NB4 (cell line): ENCODE measurements at regions not wholly inside any gene's neighbourhood (a gene's known extent, or its start where the extent isn't known, plus 50 kb on each side); places are given as distances from the start of the nearest gene placed in this dataset.

Experiments used
- POLR2A ChIP-seq: IDR thresholded peaks from 2 replicates; pipeline ENCODE4 v1.6.1; 2011; ENCODE audit warnings: mild to moderate bottlenecking; ENCODE audit not compliant: insufficient read length; ENCODE audit errors: extremely low read depth
- TF ChIP-seq, protein P1 (sequence below): IDR thresholded peaks from one replicate; pipeline ENCODE4 v1.5.1; 2012; ENCODE audit warnings: low read depth, low read length

DNA sequence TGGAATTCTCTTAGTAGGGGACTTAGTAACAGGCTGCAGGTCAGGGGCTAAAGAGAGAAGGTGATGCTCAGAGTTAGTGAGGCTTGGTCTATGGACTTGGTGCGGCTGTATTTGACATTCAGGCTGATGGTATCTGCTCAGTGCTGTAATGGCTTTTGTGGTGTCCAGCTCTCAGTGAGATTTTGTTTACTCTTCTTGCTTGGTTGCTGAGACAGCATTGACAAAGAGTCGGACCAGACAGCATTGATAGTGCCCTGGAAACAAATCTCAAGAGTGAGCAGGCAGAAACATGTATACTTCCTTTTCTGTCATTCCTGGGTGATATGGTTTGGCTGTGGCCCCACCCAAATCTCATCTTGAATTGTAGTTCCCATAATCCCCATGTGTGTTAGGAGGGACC lies 202.0 kb downstream of the STK31 start:
- TF ChIP-seq POLR2A = no peak
- TF ChIP-seq, protein P1, sequence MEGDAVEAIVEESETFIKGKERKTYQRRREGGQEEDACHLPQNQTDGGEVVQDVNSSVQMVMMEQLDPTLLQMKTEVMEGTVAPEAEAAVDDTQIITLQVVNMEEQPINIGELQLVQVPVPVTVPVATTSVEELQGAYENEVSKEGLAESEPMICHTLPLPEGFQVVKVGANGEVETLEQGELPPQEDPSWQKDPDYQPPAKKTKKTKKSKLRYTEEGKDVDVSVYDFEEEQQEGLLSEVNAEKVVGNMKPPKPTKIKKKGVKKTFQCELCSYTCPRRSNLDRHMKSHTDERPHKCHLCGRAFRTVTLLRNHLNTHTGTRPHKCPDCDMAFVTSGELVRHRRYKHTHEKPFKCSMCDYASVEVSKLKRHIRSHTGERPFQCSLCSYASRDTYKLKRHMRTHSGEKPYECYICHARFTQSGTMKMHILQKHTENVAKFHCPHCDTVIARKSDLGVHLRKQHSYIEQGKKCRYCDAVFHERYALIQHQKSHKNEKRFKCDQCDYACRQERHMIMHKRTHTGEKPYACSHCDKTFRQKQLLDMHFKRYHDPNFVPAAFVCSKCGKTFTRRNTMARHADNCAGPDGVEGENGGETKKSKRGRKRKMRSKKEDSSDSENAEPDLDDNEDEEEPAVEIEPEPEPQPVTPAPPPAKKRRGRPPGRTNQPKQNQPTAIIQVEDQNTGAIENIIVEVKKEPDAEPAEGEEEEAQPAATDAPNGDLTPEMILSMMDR = no peak
